RKO (cell line): ENCODE measurements at regions not wholly inside any gene's neighbourhood (a gene's known extent, or its start where the extent isn't known, plus 50 kb on each side); places are given as distances from the start of the nearest gene placed in this dataset.
A peak's percentile ranks its signal among the peaks of the same experiment; 100 is the strongest.

Experiments
- DNase-seq: peaks from one replicate; pipeline ENCODE4 v3.0.0-alpha.2; 2016; ENCODE audit warnings: low spot score

DNA sequence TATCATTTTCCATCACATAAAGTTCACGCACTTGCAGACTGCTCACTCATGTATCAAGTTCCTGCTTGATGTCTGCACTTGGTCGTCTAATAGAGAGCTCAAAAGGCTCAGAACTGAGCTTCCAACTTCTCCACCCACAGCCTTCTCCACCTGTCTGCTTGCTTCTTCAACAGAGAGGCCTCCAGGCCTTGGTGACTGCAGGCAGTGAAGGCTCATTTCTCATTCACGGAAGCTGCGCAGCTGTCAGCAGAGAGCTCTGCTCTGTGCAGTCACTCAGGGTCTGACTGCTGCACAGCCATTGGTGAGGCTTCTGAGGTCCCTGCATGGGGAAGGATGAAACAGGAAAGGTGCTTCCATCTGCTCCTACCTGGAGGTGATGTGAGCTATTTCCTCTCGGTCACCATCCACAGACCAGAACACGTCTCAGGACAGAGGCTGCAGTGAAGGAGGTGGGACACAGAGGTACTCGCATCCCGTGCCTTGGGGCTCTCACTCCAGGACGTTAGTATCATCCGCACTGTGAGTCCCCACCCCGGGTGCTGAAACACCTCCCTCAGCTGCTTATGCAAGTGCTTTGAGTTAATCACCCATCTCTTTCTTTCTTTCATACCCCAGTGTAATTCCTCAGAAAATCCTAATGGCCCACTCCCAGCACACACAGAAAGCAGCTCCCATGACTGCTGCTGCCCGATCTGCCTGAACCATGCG lies 126.2 kb downstream of the TMEM18 start:
- no peak for DNase-seq

DNA sequence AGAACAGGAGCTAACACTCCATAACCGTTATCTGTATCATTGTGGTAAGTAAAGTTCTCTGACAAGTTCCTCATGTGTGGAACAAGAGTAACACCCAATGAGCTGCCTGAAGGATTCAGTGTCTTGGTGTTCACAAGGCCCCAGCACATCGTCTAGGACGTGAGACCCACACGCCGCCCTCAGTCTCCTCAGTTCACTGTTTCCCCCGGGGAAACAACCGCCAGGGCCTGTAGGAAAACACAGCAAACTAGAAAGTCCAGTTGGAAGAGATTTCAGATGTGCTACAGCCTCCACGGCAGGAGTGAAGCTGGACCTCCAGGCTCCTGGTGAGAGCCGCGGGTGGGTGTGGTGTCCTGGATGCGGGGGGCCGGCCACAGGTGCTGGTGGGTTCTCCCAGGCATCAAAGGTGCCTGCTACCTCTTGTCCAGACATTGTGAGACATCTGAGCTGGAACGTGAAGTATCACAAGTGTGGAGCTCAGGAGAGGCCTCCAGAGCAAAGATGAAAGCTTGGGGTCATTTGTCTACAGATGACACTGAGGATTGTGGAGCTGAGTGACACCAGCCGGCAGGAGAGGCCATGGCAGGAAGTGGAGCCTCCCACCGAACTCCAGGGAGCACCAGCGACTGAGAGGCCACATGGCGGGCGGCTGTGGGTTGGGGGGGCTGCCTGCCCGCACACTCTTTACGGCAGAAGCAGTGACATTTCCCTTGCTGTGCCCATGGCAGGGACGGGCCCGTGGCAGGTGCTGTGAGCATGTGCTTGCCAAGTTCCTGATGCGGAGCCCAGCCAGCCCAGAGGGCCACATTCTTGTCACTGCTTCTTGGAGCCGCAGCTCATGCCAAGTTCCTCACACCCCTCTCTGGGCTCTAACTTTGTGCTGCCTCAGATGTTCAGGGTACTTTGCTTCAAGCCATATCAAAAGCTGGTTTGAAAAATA lies 131.2 kb downstream of the TMEM18 start:
- no peak for DNase-seq

DNA sequence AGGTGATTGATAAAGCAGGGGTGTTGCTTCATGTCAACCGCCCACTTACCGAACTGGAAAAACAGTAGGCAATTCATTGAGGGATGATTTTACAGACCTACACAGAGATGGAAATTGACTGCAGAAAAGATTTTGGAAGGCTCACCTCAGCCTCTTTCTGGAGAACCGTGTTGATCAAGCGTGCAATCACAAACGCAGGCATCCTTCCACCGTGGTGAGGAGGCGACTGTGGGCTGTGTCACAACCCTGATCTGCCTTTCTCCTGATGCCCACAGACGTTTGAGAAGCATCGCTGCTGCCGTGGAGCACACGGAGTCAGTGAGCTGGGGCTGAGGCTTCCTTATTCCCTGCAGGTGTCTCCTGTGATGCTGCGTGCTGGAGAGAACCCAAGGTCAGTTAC lies 132.0 kb downstream of the TMEM18 start:
- DNase-seq = no peak

DNA sequence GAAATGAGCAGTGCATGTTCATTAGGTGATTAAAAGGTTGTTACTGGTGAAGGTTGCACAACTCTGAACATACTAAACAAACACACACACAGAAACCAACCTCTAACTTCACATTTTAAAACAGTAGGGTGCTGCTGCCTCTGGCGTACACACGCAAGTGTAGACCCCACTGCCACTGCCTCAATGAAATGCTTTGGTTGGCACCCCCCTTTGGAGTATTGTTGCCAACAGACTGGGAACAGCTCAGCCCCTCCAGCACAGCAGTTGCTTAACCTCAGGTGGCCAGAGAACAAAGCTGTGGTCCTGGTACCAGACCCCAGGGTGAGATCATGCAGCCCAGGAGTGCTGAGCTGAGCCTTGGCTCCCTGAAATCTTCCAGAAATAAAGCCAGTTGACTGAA lies 138.6 kb downstream of the TMEM18 start:
- no peak for DNase-seq

DNA sequence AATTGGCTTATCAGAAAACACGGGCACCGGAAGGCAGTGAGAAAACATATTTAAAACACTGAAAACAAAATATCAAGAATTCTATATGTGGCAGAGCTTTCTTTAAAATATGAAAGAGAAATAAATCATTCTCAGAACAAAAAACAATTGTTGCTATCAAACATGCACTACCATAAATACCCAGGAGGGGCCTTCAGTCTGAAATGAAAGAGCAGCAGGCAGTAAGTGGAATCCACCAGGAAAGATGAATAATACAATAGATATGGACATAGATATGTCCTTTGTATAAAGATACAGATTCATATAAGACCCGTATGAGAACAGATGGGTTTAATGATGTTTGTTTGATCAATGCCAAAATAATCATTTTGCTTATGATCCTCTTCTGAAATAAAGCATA lies 142.0 kb downstream of the TMEM18 start:
- peak; percentile 46 for DNase-seq

DNA sequence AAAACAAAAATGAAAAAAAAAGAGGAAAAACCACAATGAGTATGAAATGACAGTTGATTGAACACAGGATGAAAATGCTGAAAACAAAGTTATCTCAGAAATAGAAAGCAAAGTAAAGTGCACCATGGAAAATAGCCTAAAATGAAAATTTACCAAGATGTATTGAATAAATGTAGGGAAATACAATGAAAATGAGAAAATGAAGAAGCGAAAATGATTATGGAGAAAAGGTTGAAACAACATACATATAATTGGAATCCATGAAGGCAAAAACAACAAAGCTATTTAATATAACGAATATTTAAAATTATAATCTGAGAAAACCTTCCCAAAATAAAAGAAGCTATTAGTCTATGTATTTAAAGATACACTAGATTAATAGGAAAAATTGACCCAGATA lies 147.4 kb downstream of the TMEM18 start:
- DNase-seq = no peak

DNA sequence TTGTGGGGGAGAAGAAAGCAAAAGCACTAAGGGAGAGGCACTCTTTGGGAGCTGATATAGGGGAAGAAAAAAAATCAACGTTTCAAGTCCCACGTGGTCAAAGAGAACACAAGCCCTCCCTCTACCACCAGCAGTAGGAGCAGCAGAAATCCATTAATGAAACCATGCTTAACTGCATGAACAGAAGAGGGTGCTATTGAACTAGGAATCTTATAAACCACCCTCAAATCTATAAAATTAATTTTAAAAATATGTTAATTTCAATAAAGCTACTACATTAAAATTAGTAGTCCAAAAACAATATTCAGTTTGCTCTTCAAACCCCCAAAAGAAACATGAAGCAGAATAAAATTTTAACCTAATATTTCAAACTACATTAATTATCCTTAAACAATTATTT lies 147.8 kb downstream of the TMEM18 start:
- peak; percentile 64 for DNase-seq

DNA sequence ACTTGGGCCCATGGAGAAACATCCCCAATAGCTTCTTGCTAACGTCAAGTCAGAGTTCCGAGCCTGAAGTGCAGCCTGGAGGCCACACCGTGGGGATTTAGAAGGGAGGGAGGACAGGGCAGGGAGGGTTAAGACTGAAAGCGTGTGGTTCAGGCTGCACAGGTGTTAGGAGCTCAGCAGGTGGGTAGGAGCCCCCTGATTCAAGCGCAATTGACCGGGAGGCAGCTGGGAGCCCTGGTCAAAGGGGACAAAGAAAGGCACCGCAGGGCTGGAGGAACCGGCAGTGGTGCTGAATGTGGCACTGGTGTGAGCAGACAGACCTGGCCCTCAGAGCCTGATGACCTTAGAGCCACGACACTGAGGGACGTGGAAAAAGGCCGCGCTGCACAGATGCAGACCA lies 149.6 kb downstream of the TMEM18 start:
- DNase-seq = no peak

DNA sequence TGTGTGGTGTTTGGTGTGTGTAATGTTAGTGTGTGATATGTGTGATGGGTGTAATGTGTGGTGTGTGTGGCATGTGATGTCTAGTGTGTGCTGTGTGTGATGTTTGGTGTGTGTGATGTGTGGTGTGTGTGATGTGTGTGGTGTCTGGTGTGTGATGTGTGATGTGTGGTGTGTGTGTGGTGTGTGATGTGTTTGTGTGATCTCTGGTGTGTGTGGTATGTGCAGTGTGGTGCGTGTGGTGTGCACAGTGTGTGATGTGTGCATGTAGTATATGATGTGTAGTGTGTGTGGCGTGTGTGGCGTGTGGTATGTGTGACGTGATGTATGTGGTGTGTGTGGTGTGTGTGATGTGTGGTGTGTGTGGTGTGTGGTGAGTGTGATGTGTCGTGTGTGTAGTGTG lies 150.3 kb downstream of the TMEM18 start:
- no peak for DNase-seq

DNA sequence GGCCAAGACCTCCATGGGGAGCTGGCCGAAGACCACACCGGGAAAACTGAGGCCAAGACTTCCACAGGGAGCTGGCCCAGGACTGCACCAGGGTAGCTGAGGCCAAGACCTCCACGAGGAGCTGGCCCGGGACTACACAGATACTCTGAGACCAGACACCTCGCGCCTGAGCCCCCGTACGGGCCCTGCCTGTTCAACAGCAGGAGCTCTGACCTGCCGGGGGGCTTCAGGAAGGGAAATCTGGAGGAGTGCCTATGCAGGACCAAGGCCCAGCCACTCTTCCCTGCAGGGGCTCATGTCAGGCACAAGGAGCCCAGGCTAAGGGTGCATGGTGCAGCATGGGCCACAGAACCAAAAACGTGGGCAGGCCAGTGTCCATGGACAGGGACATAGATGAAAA lies 151.6 kb downstream of the TMEM18 start:
- DNase-seq = no peak

DNA sequence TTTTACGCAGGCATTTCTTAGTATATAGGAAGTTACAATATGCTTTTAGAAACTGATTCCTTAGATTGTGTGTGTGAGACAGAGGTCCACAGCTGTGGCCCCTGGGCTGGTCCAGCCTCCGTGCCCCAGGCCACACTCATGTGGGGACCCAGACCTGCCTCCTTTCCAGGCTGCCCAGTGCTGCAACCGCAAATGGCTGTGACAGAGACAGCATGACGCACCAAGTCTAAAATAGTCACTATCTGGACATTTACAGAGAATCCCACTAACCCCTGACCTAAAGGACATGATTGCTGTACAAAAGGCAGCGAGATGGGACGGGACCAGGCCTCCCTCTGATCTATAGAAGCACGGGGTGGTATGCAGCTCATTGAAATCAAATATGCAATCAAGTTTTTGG lies 152.2 kb downstream of the TMEM18 start:
- DNase-seq = no peak

DNA sequence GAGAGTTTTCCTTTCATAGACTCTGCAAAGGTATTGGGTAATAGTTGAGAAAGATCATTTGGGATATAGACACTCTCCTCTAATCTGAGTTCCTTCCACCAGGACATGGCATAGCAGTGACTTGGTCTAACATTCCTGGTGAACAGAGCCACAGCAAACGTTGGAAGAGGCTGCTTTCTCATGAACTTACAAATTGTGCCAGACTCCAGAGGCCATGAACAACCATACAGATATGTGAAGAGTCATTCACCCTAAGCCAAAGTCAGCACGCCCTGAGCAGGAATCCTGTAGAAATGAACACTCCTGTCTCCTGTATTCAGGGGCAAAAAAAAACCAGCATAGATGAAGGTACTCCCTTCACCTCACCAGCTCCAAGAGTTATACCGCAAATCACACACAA lies 152.8 kb downstream of the TMEM18 start:
- no peak for DNase-seq

DNA sequence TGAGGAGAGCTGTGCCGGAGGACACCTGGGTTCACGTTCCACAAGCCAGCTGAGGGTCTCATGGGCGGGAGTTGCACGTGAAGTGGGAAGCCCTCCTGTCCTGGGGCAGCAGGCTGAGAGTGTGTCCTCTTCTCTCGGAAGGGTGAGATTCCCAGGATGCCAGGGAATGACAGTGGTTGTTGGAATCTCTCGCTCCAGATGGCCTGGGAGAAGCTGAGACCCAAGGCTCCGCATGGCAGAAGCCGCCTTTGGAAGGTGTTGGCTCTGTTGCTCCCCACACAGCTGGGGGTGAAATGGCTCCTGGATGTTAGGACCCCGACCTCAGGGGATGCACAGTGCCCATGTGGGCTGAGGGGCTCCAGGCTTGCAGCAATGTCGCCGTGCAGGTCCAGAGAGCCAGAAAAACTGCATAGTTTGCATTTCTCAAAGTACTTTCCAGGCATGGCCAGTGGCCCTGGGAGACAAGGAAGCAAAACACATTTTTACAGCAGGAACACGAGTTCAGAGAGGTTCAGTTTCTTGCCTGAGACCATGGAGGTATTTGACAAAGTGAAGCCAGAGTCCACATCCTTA lies 153.4 kb downstream of the TMEM18 start:
- DNase-seq = no peak

DNA sequence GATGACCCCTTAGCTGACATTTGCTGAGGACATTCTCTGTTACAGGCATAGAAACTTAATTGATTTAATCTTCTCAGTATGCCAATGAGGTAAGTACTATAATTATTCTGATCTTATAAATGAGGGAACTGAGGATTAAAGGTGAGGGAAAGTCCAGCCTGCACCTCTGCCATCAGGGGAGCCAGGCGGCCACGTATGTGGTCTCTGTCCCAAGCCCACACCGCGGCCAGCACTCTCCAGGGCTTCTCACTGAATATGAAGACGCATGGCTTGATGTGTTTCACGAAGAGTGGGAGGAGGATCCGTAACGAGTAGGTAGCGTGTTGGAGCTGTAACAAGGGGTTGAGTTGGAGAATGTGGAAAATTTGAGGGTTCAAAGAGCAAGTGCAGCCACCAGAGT lies 154.4 kb downstream of the TMEM18 start:
- DNase-seq = no peak

DNA sequence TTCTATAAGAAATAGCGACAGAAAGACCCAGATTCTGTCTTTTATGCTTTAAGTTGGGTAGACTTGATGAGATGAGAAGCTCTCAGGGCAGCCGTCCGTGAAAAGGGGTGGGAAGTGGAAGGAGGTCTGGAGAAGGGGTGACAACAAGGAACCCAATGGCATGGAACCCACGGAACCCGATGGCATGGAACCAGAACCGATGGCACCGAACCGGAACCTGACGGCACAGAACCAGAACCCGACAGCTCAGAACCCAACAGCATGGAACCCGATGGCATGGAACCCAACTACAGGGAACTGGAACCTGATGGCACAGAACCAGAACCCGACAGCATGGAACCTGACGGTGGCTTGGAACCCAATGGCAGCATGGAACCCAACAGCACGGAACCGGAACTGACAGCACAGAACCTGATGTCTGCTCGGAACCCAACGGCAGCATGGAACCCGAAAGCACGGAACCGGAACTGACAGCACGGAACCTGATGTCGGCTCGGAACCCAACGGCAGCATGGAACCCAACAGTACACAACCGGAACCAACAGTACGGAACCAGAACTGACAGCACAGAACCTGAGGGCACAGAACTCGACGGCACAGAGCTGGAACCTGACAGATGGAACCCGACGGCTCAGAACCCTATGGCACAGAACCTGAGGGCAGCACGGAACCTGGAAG lies 155.2 kb downstream of the TMEM18 start:
- no peak for DNase-seq

DNA sequence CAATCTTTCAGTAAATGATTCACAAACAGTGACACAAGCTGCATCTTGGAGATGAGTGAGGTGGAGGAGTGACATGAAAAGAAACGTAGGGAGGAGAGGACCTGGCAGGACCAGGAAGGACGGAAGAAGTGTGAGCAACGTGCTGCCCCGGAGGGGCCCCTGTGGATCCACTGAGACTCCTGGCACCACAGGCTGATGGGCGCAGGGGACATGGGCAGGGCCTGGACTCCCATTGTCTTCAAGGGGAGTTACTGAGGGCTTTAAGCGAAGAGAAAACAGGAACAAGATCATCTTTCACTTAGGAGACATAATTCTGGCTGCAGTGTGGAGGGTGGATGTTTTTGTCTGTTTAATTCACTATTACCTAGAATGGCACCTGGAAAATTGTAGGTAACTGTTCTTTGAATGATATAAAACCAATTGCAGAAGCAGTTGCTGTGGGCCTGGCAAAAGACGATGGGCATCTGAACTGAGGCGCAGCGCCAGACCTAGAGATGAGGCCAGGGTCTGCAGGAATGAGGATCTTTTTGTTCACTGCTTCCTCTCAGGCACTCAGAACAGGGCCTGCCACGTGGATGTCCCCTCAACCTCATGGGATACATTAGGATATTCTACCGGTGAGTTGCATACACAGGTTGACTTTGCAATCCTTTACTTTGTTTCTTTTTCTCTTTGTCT lies 156.4 kb downstream of the TMEM18 start:
- no peak for DNase-seq

DNA sequence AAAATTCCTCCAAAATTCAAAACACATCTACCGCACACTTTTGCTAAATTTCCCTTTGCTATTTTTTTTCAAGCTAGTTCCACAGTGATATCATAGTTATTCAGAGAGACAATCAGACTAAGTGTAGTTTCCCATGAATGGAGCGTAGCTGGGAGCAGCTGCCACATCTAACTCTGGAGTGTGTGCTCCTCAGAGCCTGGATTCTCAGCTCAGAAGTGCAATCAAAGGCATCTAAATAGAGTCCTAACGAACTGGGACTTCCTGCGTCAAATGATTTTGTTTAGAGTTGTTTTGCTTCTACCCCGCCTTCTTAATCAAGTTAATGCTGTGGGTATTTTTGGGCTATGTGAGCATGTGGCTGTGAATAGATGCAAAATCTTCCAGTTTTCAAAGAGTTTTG lies 160.3 kb downstream of the TMEM18 start:
- no peak for DNase-seq

DNA sequence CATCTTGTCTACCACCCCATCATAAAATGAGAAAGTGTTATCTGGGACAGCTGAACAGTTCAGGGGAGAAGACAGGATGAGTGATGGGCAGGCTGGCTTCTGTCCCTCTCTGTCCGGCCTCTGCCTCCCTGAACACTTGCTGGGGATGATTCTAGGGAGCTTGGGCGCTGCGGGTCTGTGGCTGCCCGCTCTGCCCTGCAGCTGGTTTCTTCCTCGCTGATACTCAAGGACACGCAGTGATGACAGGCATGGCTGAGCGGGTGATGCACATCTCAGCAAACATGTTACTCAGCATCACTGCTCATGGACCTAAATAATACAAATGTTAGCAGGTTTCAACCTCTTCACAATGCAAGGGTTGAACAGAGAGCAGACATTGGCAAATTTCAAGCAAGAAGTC lies 161.1 kb downstream of the TMEM18 start:
- DNase-seq = no peak

DNA sequence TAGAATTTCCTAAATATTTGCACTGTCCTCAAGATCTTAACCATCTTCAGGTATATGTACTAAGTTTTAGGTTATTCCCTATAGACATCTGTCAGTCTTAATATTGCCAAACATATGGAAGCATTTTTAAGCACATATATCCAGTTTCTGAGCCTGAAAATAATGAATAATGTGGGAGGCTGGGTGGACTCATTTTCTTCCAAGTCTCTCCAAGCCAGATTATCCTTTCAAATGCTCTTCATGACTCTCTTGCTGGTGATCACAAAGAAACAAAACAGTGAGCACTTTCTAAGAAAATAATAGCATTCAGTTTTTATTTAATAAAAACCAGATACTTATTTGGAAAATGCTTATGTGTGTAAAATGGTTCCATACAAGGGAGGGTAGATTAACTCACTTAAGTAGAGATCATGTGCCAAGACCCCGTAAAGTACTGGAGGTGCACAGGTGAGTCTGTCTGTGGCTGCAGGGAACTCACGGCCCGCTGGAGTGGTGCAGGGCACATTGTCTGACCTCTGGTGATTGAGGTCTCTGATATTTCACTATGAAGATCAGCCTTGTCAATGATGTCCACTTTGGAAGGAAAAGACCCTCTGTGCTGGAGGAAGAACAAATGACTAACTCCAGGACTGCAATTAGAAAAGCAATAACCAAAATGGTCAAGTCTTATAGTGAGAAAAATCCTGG lies 161.6 kb downstream of the TMEM18 start:
- no peak for DNase-seq

DNA sequence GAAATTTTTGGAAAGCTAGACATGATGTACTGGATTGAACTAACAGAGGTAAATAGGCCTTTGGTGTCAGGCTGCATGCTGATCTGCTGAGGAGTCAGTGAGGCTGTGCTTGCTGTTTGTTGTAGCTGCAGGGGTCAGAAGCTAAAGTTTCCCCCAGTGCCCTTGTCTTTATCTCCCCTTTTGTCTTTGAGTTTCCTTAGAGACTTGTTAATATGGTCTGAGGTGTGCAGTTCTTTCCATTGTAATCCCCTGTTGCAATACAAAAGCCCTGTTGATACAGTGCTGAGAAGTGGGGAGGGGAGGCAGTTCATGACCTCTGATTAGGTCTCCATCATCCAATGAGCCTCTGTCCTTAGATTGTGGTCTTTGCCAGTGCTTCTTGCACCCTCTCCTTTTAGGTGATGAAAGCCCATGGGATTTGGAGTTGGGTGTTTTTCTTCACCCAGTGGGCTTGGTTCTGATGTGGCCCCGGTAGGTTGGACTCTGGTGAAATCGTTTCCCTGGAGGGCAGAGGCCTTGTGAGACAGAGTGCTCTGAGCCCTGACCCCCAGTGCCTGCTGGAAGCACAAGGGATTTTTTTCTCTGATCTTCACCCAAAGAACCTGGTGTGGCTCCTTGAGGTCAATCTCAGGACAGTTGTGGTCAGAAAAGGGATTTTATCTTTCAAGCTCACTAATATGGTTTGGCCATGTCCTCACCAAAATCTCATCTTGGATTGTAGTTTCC lies 163.1 kb downstream of the TMEM18 start:
- no peak for DNase-seq

DNA sequence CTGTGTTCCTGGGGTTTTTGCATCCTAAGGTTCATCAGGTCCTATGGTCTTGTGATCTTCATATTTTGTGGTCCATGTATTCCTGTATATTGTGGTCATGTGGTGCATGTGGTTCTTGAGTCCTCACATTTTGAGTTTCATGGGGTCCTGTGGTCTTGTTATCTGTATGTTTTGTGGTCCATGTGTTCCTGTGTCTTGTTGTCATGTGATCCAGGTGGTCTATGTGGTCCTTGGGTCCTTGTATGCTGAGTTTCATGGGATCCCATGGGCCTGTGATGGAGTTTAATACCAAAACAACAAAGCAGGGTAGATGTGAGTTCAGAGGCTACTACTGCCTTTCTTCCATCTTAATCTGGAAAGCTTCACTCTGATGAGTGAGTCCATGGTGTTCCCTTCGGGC lies 166.4 kb downstream of the TMEM18 start:
- no peak for DNase-seq
